Peyer's patch (tissue), 4 donors: ENCODE measurements at regions not wholly inside any gene's neighbourhood (a gene's known extent, or its start where the extent isn't known, plus 50 kb on each side); places are given as distances from the start of the nearest gene placed in this dataset.

Source experiments
- DNase-seq, 3 donors: peaks; one replicate each; pipeline ENCODE4 v3.0.0-alpha.2; 2017 to 2019
- H3K27ac ChIP-seq, 4 donors: fragments of 200-600 bp; sonication (generic); one replicate each; pipeline ENCODE4 v1.5.1; 2016 to 2019
- H3K27me3 ChIP-seq, 2 donors: fragments of 200-600 bp; sonication (generic); one replicate each; pipeline ENCODE4 v1.5.1; 2019
- H3K36me3 ChIP-seq, 3 donors: fragments of 200-600 bp; sonication (generic); one replicate each; pipeline ENCODE4 v1.5.1; 2016 to 2019
- H3K4me1 ChIP-seq, 4 donors: fragments of 200-600 bp; sonication (generic); one replicate each; pipeline ENCODE4 v1.5.1; 2016 to 2019
- H3K4me3 ChIP-seq, 4 donors: fragments of 200-600 bp; sonication (generic); 1 replicate in 3 of 4; 2 replicates in 1 of 4; pipeline ENCODE4 v1.5.1; 2016 to 2019; ENCODE audit warnings: mild to moderate bottlenecking in 1 of 4
- H3K9me3 ChIP-seq, 4 donors: fragments of 200-600 bp; sonication (generic); one replicate each; pipeline ENCODE4 v1.5.1; 2016 to 2019; ENCODE audit warnings: mild to moderate bottlenecking in 1 of 4
- CTCF ChIP-seq, 6 experiments: fragments of 450-650 bp in 4 of 6; fragments of 200-600 bp in 2 of 6; sonication (generic) in 1 of 6; IDR thresholded peaks; one replicate each; pipeline ENCODE4 v1.5.1; 2017 to 2019; ENCODE audit warnings: antibody characterized with exemption in 6 of 6, mild to moderate bottlenecking in 3 of 6, moderate library complexity in 1 of 6
- POLR2A ChIP-seq, 2 donors: fragments of 450-650 bp; IDR thresholded peaks; one replicate each; pipeline ENCODE4 v1.5.1; 2017; ENCODE audit warnings: antibody characterized with exemption in 2 of 2, mild to moderate bottlenecking in 2 of 2, moderate library complexity in 2 of 2

- no peak for TF ChIP-seq POLR2A (IDR thresholded peaks at IDR 0.05)
- TF ChIP-seq CTCF (IDR thresholded peaks at IDR 0.05), result no peak
- Histone ChIP-seq H3K36me3 (no peaks in the 10 kb centered on the region), H3K9me3 (no peaks in the 10 kb centered on the region), H3K4me1 (no peaks in the 10 kb centered on the region), H3K27ac (no peak overlapping the region), H3K27me3 (no peaks in the 10 kb centered on the region), H3K4me3 (no peak overlapping the region)
- no peak for DNase-seq
Measured at GRCh38 chr10:123480845-123481244, 185.3 kb upstream of the GPR26 start.

DNA sequence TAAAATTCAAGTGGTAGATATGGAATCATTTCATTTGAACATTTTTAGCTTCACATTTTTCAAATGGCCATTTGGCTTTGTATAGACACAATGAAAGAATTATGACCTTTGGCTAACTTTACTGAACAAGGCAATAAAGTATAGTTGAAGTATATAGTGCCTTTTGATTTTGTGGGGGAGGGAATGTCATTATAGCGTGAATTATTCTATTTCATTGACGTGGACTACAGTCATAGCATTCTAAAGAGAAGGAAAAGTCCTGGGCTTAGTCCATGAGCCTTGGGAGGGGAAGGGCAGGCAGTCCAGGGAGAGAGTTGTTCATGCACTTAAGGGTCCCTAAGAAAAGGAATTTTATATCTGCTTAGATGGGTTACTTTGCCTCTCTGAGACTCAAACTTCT, 181.4 kb upstream of the GPR26 start:
- no peaks in the 10 kb centered on the region for H3K27me3 ChIP-seq
- no peaks in the 10 kb centered on the region for H3K36me3 ChIP-seq
- H3K27ac ChIP-seq, result no peak overlapping the region
- no peaks in the 10 kb centered on the region for H3K9me3 ChIP-seq
- H3K4me1 ChIP-seq, result no peaks in the 10 kb centered on the region
- H3K4me3 ChIP-seq, result no peak overlapping the region
- TF ChIP-seq POLR2A (IDR thresholded peaks at IDR 0.05) (no peak), CTCF (IDR thresholded peaks at IDR 0.05) (no peak)
- DNase-seq, result no peak

- DNase-seq, result no peak
- no peaks in the 10 kb centered on the region for H3K36me3 ChIP-seq
- TF ChIP-seq CTCF (IDR thresholded peaks at IDR 0.05), result no peak
- TF ChIP-seq POLR2A (IDR thresholded peaks at IDR 0.05), result no peak
- H3K4me1 ChIP-seq, result no peaks in the 10 kb centered on the region
- no peaks in the 10 kb centered on the region for H3K27me3 ChIP-seq
- H3K9me3 ChIP-seq, result no peaks in the 10 kb centered on the region
- H3K4me3 ChIP-seq, result no peak overlapping the region
- H3K27ac ChIP-seq, result no peak overlapping the region
Measured at GRCh38 chr10:123485341-123485960, 180.7 kb upstream of the GPR26 start.

GRCh38 chr10:123488436-123488835, 177.7 kb upstream of the GPR26 start:
- no peak for TF ChIP-seq POLR2A (IDR thresholded peaks at IDR 0.05)
- TF ChIP-seq CTCF (IDR thresholded peaks at IDR 0.05), result no peak
- H3K4me3 ChIP-seq, result no peak overlapping the region
- H3K27ac ChIP-seq, result no peak overlapping the region
- no peaks in the 10 kb centered on the region for H3K27me3 ChIP-seq
- no peaks in the 10 kb centered on the region for H3K9me3 ChIP-seq
- no peaks in the 10 kb centered on the region for H3K36me3 ChIP-seq
- no peak for DNase-seq
- no peaks in the 10 kb centered on the region for H3K4me1 ChIP-seq

DNA sequence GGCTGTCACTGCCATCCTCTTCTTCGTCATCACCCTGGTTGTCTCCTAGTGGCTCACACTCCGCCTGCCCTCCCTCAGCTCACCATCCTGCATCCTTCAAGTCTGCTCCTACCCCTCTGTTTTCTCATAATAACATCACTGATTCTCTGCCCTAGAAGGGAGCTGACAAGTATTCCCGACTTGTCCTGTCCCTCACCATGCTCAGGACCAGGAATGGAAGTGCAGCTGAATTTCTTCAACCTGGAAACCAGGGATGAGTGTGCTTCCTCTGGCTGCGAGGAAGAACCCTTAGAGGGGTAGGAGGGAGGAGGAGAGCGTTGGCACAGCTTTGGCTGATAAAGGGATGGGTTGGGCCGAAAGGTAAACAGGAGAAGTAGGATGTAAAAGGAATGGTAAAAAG, 174.8 kb upstream of the GPR26 start:
- Histone ChIP-seq H3K27me3 (no peaks in the 10 kb centered on the region), H3K4me3 (no peak overlapping the region), H3K27ac (no peak overlapping the region), H3K36me3 (no peaks in the 10 kb centered on the region), H3K9me3 (no peaks in the 10 kb centered on the region), H3K4me1 (no peaks in the 10 kb centered on the region)
- no peak for DNase-seq
- TF ChIP-seq CTCF (IDR thresholded peaks at IDR 0.05) (no peak), POLR2A (IDR thresholded peaks at IDR 0.05) (no peak)

- no peak for TF ChIP-seq POLR2A (IDR thresholded peaks at IDR 0.05)
- no peak for TF ChIP-seq CTCF (IDR thresholded peaks at IDR 0.05)
Measured at GRCh38 chr10:123492016-123492415, 174.1 kb upstream of the GPR26 start.

More at GRCh38 chr10:123492016-123492415, 174.1 kb upstream of the GPR26 start:
- DNase-seq, result no peak
- H3K4me1 ChIP-seq, result no peaks in the 10 kb centered on the region
- H3K36me3 ChIP-seq, result no peaks in the 10 kb centered on the region
- no peaks in the 10 kb centered on the region for H3K27me3 ChIP-seq
- H3K27ac ChIP-seq, result no peak overlapping the region
- no peak overlapping the region for H3K4me3 ChIP-seq
- no peaks in the 10 kb centered on the region for H3K9me3 ChIP-seq
